ENCODE measurements at regions not wholly inside any gene's neighbourhood (a gene's known extent, or its start where the extent isn't known, plus 50 kb on each side); places are given as distances from the start of the nearest gene placed in this dataset.

DNA sequence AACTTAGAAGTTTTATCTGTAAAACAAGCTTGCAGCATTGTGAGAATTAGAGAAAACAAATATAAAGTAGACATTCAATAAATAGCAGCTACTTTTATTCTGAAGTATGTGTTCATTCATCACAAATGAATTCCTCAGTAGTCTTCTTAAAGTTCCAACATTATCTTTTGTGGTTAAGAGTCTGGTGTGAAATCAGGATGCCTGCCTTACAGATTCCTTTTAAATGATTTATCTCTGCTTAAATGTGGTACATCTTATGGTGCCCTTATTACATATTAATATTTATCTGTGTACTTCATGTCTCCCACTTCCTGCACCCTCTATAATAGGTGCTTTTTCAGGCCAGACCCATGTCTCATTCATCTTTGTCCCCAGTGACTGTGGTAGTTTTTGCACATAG is 595.0 kb downstream of the STK39 start:
- TF ChIP-seq POLR2A (IDR thresholded peaks at IDR 0.05) (no peak), EP300 (IDR thresholded peaks at IDR 0.05) (no peak)
- TF ChIP-seq, protein P1, sequence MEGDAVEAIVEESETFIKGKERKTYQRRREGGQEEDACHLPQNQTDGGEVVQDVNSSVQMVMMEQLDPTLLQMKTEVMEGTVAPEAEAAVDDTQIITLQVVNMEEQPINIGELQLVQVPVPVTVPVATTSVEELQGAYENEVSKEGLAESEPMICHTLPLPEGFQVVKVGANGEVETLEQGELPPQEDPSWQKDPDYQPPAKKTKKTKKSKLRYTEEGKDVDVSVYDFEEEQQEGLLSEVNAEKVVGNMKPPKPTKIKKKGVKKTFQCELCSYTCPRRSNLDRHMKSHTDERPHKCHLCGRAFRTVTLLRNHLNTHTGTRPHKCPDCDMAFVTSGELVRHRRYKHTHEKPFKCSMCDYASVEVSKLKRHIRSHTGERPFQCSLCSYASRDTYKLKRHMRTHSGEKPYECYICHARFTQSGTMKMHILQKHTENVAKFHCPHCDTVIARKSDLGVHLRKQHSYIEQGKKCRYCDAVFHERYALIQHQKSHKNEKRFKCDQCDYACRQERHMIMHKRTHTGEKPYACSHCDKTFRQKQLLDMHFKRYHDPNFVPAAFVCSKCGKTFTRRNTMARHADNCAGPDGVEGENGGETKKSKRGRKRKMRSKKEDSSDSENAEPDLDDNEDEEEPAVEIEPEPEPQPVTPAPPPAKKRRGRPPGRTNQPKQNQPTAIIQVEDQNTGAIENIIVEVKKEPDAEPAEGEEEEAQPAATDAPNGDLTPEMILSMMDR (IDR thresholded peaks at IDR 0.05): no peak
